Stimulated activated CD4-positive, alpha-beta T cell treated with anti-CD3 and anti-CD28 coated beads, Interleukin-15, amount 100 ng/mL, for 24 hours (primary cell): ENCODE measurements at regions not wholly inside any gene's neighbourhood (a gene's known extent, or its start where the extent isn't known, plus 50 kb on each side); places are given as distances from the start of the nearest gene placed in this dataset.
"Not testable (repeated sequence)": the region's sequence is repeated elsewhere in the genome, so short reads cannot be mapped to it uniquely, and the experiment has no call there.

Experiments used
- DNase-seq: peaks from one replicate; pipeline ENCODE4 v3.0.0-alpha.2; 2020

GRCh38 chr4:187070740-187071139 lies 347.1 kb upstream of the FAT1 start:
- DNase-seq: no peak

- DNase-seq: no peak
These were observed 348.4 kb upstream of the FAT1 start for GRCh38 chr4:187071946-187072600.

- no peak for DNase-seq
These were observed 350.2 kb upstream of the FAT1 start for GRCh38 chr4:187073820-187074219.

- DNase-seq: no peak
These were observed 351.9 kb upstream of the FAT1 start for GRCh38 chr4:187075514-187075913.

- no peak for DNase-seq
These were observed 354.2 kb upstream of the FAT1 start for GRCh38 chr4:187077744-187078401.

- no peak for DNase-seq
These were observed 361.0 kb upstream of the FAT1 start for GRCh38 chr4:187084701-187085100.

GRCh38 chr4:187085339-187085738 lies 361.7 kb upstream of the FAT1 start:
- no peak for DNase-seq

- no peak for DNase-seq
These were observed 362.5 kb upstream of the FAT1 start for GRCh38 chr4:187086151-187086550.

- no peak for DNase-seq
These were observed 364.6 kb upstream of the FAT1 start for GRCh38 chr4:187088070-187088799.

GRCh38 chr4:187090401-187090800 lies 366.7 kb upstream of the FAT1 start:
- DNase-seq: no peak

GRCh38 chr4:187090832-187091231 lies 367.2 kb upstream of the FAT1 start:
- not testable (repeated sequence) for DNase-seq

- no peak for DNase-seq
These were observed 370.5 kb upstream of the FAT1 start for GRCh38 chr4:187094144-187094543.

- DNase-seq: no peak
These were observed 374.8 kb upstream of the FAT1 start for GRCh38 chr4:187098429-187098828.

- no peak for DNase-seq
These were observed 379.7 kb upstream of the FAT1 start for GRCh38 chr4:187103351-187103750.

- no peak for DNase-seq
These were observed 385.2 kb upstream of the FAT1 start for GRCh38 chr4:187108845-187109244.

GRCh38 chr4:187109636-187110035 lies 386.0 kb upstream of the FAT1 start:
- DNase-seq: no peak

GRCh38 chr4:187118166-187118565 lies 394.5 kb upstream of the FAT1 start:
- no peak for DNase-seq

- DNase-seq: no peak
These were observed 395.0 kb upstream of the FAT1 start for GRCh38 chr4:187118602-187119120.

GRCh38 chr4:187124331-187124730 lies 400.7 kb upstream of the FAT1 start:
- no peak for DNase-seq

GRCh38 chr4:187125062-187125461 lies 401.4 kb upstream of the FAT1 start:
- no peak for DNase-seq

GRCh38 chr4:187127456-187127855 lies 403.8 kb upstream of the FAT1 start:
- DNase-seq: no peak

GRCh38 chr4:187128222-187128621 lies 404.6 kb upstream of the FAT1 start:
- DNase-seq: no peak

GRCh38 chr4:187128976-187129375 lies 405.3 kb upstream of the FAT1 start:
- no peak for DNase-seq

GRCh38 chr4:187131826-187132225 lies 408.2 kb upstream of the FAT1 start:
- not testable (repeated sequence) for DNase-seq
